Keratinocyte (primary cell): ENCODE measurements at regions not wholly inside any gene's neighbourhood (a gene's known extent, or its start where the extent isn't known, plus 50 kb on each side); places are given as distances from the start of the nearest gene placed in this dataset.

Experiments
- DNase-seq: peaks from one replicate; pipeline ENCODE4 v3.0.0-alpha.2; 2011; ENCODE audit warnings: low read depth, missing footprints, low spot score
- FAIRE-seq: peaks from 2 replicates; lab custom pipeline; 2011; peaks lifted over from hg19 to GRCh38; lab: Jason Lieb, UNC
- H2AFZ ChIP-seq: 2 replicates; pipeline ENCODE4 v1.6.0; 2012; ENCODE audit warnings: low read length, control low read depth, inconsistent platforms; ENCODE audit not compliant: control insufficient read depth
- H3K27ac ChIP-seq: 2 replicates; pipeline ENCODE4 v1.5.1; 2011; ENCODE audit warnings: low read length; ENCODE audit not compliant: control insufficient read depth, insufficient read depth
- H3K27me3 ChIP-seq: 3 replicates; pipeline ENCODE4 v1.6.0; 2011; ENCODE audit warnings: low read length; ENCODE audit not compliant: control insufficient read depth, insufficient read depth; ENCODE audit errors: extremely low read depth
- H3K36me3 ChIP-seq, 2 experiments: 2 replicates in 1 of 2; 3 replicates in 1 of 2; pipeline ENCODE4 v1.5.1; 2011; ENCODE audit warnings: low read length in 2 of 2, mild to moderate bottlenecking in 1 of 2; ENCODE audit not compliant: control insufficient read depth in 2 of 2, insufficient read depth in 2 of 2; ENCODE audit errors: extremely low read depth in 1 of 2
- H3K4me1 ChIP-seq: 3 replicates; pipeline ENCODE4 v1.5.1; 2011; ENCODE audit warnings: low read length; ENCODE audit not compliant: control insufficient read depth, insufficient read depth; ENCODE audit errors: extremely low read depth
- H3K4me2 ChIP-seq: 3 replicates; pipeline ENCODE4 v1.6.0; 2011; ENCODE audit warnings: low read depth, low read length; ENCODE audit not compliant: control insufficient read depth, insufficient read depth; ENCODE audit errors: extremely low read depth
- H3K4me3 ChIP-seq, 3 experiments: fragments of 200-600 bp in 1 of 3; sonication (generic) in 1 of 3; 2 replicates in 2 of 3; 3 replicates in 1 of 3; pipeline ENCODE4 v1.5.1; 2011 to 2016; ENCODE audit warnings: low read length in 3 of 3, mild to moderate bottlenecking in 3 of 3, control low read depth in 2 of 3, inconsistent platforms in 1 of 3, low read depth in 1 of 3, mixed read lengths in 1 of 3, mixed run types in 1 of 3, moderate library complexity in 1 of 3; ENCODE audit not compliant: control insufficient read depth in 2 of 3, insufficient read depth in 2 of 3; ENCODE audit errors: extremely low read depth in 1 of 3
- H3K79me2 ChIP-seq: 2 replicates; pipeline ENCODE4 v1.6.0; 2012; ENCODE audit warnings: low read length; ENCODE audit not compliant: control insufficient read depth, insufficient read depth
- H3K9ac ChIP-seq: 3 replicates; pipeline ENCODE4 v1.6.0; 2011; ENCODE audit warnings: low read length; ENCODE audit not compliant: control insufficient read depth, insufficient read depth; ENCODE audit errors: extremely low read depth
- H3K9me1 ChIP-seq: 3 replicates; pipeline ENCODE4 v1.6.0; 2011; ENCODE audit warnings: low read length; ENCODE audit not compliant: control insufficient read depth, insufficient read depth; ENCODE audit errors: extremely low read depth
- H3K9me3 ChIP-seq: 2 replicates; pipeline ENCODE4 v1.5.1; 2012; ENCODE audit warnings: low read depth, low read length; ENCODE audit not compliant: control insufficient read depth
- H4K20me1 ChIP-seq: 3 replicates; pipeline ENCODE4 v1.6.0; 2011; ENCODE audit warnings: low read length; ENCODE audit not compliant: control insufficient read depth, insufficient read depth; ENCODE audit errors: extremely low read depth
- EZH2 ChIP-seq: IDR thresholded peaks from one replicate; pipeline ENCODE4 v1.6.1; 2012; ENCODE audit warnings: inconsistent platforms, mild to moderate bottlenecking, low read length, moderate library complexity
- dilution Hi-C: fragments of 300-500 bp; cut with MboI; formaldehyde crosslinking; loops from one replicate; pipeline ENCODE4 v1.7.0; 2020; ENCODE audit warnings: low sequenced_read_pairs; ENCODE audit not compliant: extremely low pct_ligation_motif_present
- TF ChIP-seq, protein P1 (sequence below), 3 experiments: IDR thresholded peaks in 1 of 3; conservative IDR thresholded peaks in 1 of 3; optimal IDR thresholded peaks in 1 of 3; 2 replicates in 2 of 3; 3 replicates in 1 of 3; pipeline versions ENCODE3 to v1.5.1; 2011; ENCODE audit warnings: low read length in 3 of 3, mild to moderate bottlenecking in 3 of 3, moderate library complexity in 2 of 3, control low read depth in 1 of 3, inconsistent platforms in 1 of 3; ENCODE audit not compliant: insufficient read depth in 2 of 3; ENCODE audit errors: extremely low read depth in 1 of 3

GRCh38 chr1:80211691-80212380, 1205.3 kb upstream of the ADGRL4 start:
- Histone ChIP-seq H3K4me2 (no peak overlapping the region), H3K9me1 (no peaks in the 10 kb centered on the region), H3K9me3 (no peaks in the 10 kb centered on the region), H2AFZ (no peak overlapping the region), H3K27ac (no peak overlapping the region), H3K4me3 (no peak overlapping the region), H3K27me3 (no peaks in the 10 kb centered on the region), H3K36me3 (no peaks in the 10 kb centered on the region), H4K20me1 (no peaks in the 10 kb centered on the region), H3K9ac (no peak overlapping the region), H3K4me1 (no peaks in the 10 kb centered on the region), H3K79me2 (no peaks in the 10 kb centered on the region)
- dilution Hi-C loops, result no loop called here
- no peak for TF ChIP-seq EZH2
- TF ChIP-seq, protein P1, sequence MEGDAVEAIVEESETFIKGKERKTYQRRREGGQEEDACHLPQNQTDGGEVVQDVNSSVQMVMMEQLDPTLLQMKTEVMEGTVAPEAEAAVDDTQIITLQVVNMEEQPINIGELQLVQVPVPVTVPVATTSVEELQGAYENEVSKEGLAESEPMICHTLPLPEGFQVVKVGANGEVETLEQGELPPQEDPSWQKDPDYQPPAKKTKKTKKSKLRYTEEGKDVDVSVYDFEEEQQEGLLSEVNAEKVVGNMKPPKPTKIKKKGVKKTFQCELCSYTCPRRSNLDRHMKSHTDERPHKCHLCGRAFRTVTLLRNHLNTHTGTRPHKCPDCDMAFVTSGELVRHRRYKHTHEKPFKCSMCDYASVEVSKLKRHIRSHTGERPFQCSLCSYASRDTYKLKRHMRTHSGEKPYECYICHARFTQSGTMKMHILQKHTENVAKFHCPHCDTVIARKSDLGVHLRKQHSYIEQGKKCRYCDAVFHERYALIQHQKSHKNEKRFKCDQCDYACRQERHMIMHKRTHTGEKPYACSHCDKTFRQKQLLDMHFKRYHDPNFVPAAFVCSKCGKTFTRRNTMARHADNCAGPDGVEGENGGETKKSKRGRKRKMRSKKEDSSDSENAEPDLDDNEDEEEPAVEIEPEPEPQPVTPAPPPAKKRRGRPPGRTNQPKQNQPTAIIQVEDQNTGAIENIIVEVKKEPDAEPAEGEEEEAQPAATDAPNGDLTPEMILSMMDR (optimal IDR thresholded peaks at IDR 0.05 in 1 of 3, IDR thresholded peaks at IDR 0.05 in 1 of 3, conservative IDR thresholded peaks at IDR 0.05 in 1 of 3; ENCODE audit: extremely low read depth in 1 of 3, insufficient read depth in 2 of 3, low read length in 3 of 3), result no peak
- DNase-seq (no peak), FAIRE-seq (no peak)

DNA sequence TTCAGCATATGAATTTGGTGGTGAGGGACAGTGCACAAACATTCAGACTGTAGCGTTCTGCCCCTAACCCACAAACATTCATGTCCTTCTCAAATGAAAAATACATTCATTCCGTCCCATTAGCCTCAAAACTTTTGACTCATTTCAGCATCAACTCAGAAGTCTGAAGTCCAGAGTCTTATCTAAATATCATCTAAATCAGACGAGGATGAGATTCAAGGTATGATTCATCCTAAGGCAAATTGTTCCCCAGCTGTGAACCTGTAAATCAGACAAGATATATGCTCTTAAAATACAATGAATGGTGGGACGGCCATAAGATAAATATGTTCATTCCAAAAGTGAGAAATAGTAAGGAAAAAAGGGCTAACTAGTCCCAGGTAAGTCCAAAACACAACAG, 1195.6 kb upstream of the ADGRL4 start:
- DNase-seq (no peak), FAIRE-seq (no peak)
- Histone ChIP-seq H3K9ac (no peak overlapping the region), H3K79me2 (no peaks in the 10 kb centered on the region), H3K9me1 (no peaks in the 10 kb centered on the region), H3K9me3 (no peaks in the 10 kb centered on the region), H3K27me3 (no peaks in the 10 kb centered on the region), H4K20me1 (no peaks in the 10 kb centered on the region), H2AFZ (no peak overlapping the region), H3K27ac (no peak overlapping the region), H3K4me1 (no peaks in the 10 kb centered on the region), H3K36me3 (no peaks in the 10 kb centered on the region), H3K4me2 (no peak overlapping the region), H3K4me3 (no peak overlapping the region)
- TF ChIP-seq, protein P1 (optimal IDR thresholded peaks at IDR 0.05 in 1 of 3, IDR thresholded peaks at IDR 0.05 in 1 of 3, conservative IDR thresholded peaks at IDR 0.05 in 1 of 3; ENCODE audit: extremely low read depth in 1 of 3, insufficient read depth in 2 of 3, low read length in 3 of 3), result no peak
- TF ChIP-seq EZH2, result no peak
- dilution Hi-C loops, result no loop called here
